Neural cell (in vitro differentiated cells): ENCODE measurements at regions not wholly inside any gene's neighbourhood (a gene's known extent, or its start where the extent isn't known, plus 50 kb on each side); places are given as distances from the start of the nearest gene placed in this dataset.

Experiments
- H2AFZ ChIP-seq: fragments of 200-600, 300-800 bp; sonication (generic), shearing (Covaris generic); 2 replicates; pipeline ENCODE4 v1.6.0; 2014; ENCODE audit warnings: low read depth, mild to moderate bottlenecking, antibody characterized with exemption, low read length, moderate library complexity
- H3F3A ChIP-seq: fragments of 200-600 bp; shearing (Covaris generic); 2 replicates; pipeline ENCODE4 v1.6.1; 2016; ENCODE audit warnings: mild to moderate bottlenecking, moderate library complexity, mixed read lengths, antibody characterized with exemption, low read length; ENCODE audit not compliant: insufficient read depth, poor library complexity, severe bottlenecking
- H3K27ac ChIP-seq: fragments of 200-600, 300-800 bp; sonication (generic), shearing (Covaris generic); 2 replicates; pipeline ENCODE4 v1.5.1; 2014; ENCODE audit warnings: mild to moderate bottlenecking, low read length, moderate library complexity
- H3K27me3 ChIP-seq: fragments of 300-800, 200-600 bp; sonication (generic), shearing (Covaris generic); 2 replicates; pipeline ENCODE4 v1.6.0; 2014; ENCODE audit warnings: mild to moderate bottlenecking, low read depth, low read length, moderate library complexity; ENCODE audit not compliant: insufficient read depth
- H3K36me3 ChIP-seq: fragments of 300-800, 200-600 bp; sonication (generic), shearing (Covaris generic); 2 replicates; pipeline ENCODE4 v1.5.1; 2014; ENCODE audit warnings: mild to moderate bottlenecking, antibody characterized with exemption, low read length, moderate library complexity; ENCODE audit not compliant: insufficient read depth
- H3K4me2 ChIP-seq: fragments of 300-800, 200-600 bp; sonication (generic), shearing (Covaris generic); 2 replicates; pipeline ENCODE4 v1.6.0; 2014; ENCODE audit warnings: mild to moderate bottlenecking, low read length
- H3K4me3 ChIP-seq: fragments of 300-800, 200-600 bp; sonication (generic), shearing (Covaris generic); 2 replicates; pipeline ENCODE4 v1.5.1; 2014; ENCODE audit warnings: mild to moderate bottlenecking, low read length, moderate library complexity
- H3K79me2 ChIP-seq: fragments of 200-600 bp; shearing (Covaris generic); replicated peaks from 2 replicates; pipeline ENCODE4 v1.6.0; 2014; ENCODE audit warnings: mild to moderate bottlenecking, low read length, moderate library complexity; ENCODE audit not compliant: insufficient read depth
- H3K9ac ChIP-seq: fragments of 300-800, 200-600 bp; sonication (generic), shearing (Covaris generic); 2 replicates; pipeline ENCODE4 v1.6.1; 2016; ENCODE audit warnings: mild to moderate bottlenecking, low read length, mixed read lengths
- H3K9me2 ChIP-seq: fragments of 200-600 bp; shearing (Covaris generic); 2 replicates; pipeline ENCODE4 v1.6.1; 2016; ENCODE audit warnings: mild to moderate bottlenecking, low read length, mixed read lengths; ENCODE audit not compliant: insufficient read depth
- H3K9me3 ChIP-seq: fragments of 200-600, 300-800 bp; sonication (generic), shearing (Covaris generic); 2 replicates; pipeline ENCODE4 v1.6.1; 2016; ENCODE audit warnings: mild to moderate bottlenecking, mixed run types, low read length, moderate library complexity, mixed read lengths
- H4K20me1 ChIP-seq: fragments of 200-600 bp; shearing (Covaris generic); 2 replicates; pipeline ENCODE4 v1.6.1; 2016; ENCODE audit warnings: mild to moderate bottlenecking, mixed run types; ENCODE audit not compliant: insufficient read depth
- CTCF ChIP-seq: fragments of 450-650 bp; IDR thresholded peaks from 2 replicates; pipeline ENCODE4 v1.5.1; 2014; ENCODE audit warnings: antibody characterized with exemption, mild to moderate bottlenecking, moderate library complexity; ENCODE audit not compliant: poor library complexity, severe bottlenecking
- EP300 ChIP-seq: fragments of 450-650 bp; conservative IDR thresholded peaks from 2 replicates; pipeline ENCODE4 v1.6.1; 2014; ENCODE audit warnings: antibody characterized with exemption, mild to moderate bottlenecking, moderate library complexity; ENCODE audit not compliant: poor library complexity, severe bottlenecking
- EZH2 ChIP-seq: fragments of 200-600, 300-800 bp; shearing (Covaris generic), sonication (generic); IDR thresholded peaks from 2 replicates; pipeline ENCODE4 v1.6.1; 2014; ENCODE audit warnings: antibody characterized with exemption, low read length, borderline replicate concordance, mild to moderate bottlenecking; ENCODE audit not compliant: insufficient read depth, poor library complexity, severe bottlenecking
- MXI1 ChIP-seq: fragments of 450-650 bp; conservative IDR thresholded peaks from 2 replicates; pipeline ENCODE4 v1.6.1; 2014; ENCODE audit warnings: antibody characterized with exemption, mild to moderate bottlenecking; ENCODE audit not compliant: poor library complexity, severe bottlenecking
- POLR2AphosphoS5 ChIP-seq: IDR thresholded peaks from 2 replicates; pipeline ENCODE4 v1.6.1; 2012
- RAD21 ChIP-seq: fragments of 450-650 bp; conservative IDR thresholded peaks from 2 replicates; pipeline ENCODE4 v1.6.1; 2014; ENCODE audit warnings: antibody characterized with exemption, mild to moderate bottlenecking, moderate library complexity
- SMC3 ChIP-seq: fragments of 450-650 bp; conservative IDR thresholded peaks from 2 replicates; pipeline ENCODE4 v1.6.1; 2014; ENCODE audit warnings: antibody characterized with exemption, mild to moderate bottlenecking, moderate library complexity; ENCODE audit not compliant: poor library complexity
- TAF1 ChIP-seq: IDR thresholded peaks from 2 replicates; pipeline ENCODE4 v1.6.1; 2012; ENCODE audit warnings: low read depth
- TF ChIP-seq, protein P1 (sequence below): IDR thresholded peaks from 2 replicates; pipeline ENCODE4 v1.6.1; 2012; ENCODE audit warnings: borderline replicate concordance

DNA sequence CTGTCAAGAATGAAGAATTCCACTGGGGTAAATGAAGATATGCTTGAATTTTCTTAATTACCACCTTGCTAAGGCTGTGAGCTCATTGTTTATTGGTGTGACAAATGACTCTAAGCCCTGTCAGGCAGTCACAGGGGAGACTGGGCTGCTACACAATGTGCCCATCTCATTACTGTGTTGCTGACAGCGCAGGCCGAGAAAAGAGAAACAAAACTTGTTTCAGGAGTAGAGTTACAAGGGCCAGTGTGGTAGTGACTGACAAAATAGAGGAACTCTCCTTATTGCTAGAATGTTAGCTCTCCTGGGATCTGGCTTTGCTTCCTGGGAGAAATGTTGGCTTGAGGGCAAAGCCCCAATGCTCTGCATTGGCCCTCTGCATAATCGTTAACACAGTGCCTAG, 130.4 kb upstream of the CRBN start:
- Histone ChIP-seq H3K27ac (no peak overlapping the region), H3K27me3 (no peaks in the 10 kb centered on the region), H3K79me2 (no peaks in the 10 kb centered on the region), H3K4me2 (no peak overlapping the region), H3K9me2 (no peaks in the 10 kb centered on the region), H2AFZ (no peak overlapping the region), H4K20me1 (no peaks in the 10 kb centered on the region), H3F3A (no peaks in the 10 kb centered on the region), H3K9ac (no peak overlapping the region), H3K4me3 (no peak overlapping the region), H3K36me3 (no peaks in the 10 kb centered on the region), H3K9me3 (no peaks in the 10 kb centered on the region)
- TF ChIP-seq TAF1 (no peak), MXI1 (no peak), EZH2 (no peak), SMC3 (no peak), EP300 (no peak), POLR2AphosphoS5 (no peak), RAD21 (no peak), CTCF (no peak)
- TF ChIP-seq, protein P1, sequence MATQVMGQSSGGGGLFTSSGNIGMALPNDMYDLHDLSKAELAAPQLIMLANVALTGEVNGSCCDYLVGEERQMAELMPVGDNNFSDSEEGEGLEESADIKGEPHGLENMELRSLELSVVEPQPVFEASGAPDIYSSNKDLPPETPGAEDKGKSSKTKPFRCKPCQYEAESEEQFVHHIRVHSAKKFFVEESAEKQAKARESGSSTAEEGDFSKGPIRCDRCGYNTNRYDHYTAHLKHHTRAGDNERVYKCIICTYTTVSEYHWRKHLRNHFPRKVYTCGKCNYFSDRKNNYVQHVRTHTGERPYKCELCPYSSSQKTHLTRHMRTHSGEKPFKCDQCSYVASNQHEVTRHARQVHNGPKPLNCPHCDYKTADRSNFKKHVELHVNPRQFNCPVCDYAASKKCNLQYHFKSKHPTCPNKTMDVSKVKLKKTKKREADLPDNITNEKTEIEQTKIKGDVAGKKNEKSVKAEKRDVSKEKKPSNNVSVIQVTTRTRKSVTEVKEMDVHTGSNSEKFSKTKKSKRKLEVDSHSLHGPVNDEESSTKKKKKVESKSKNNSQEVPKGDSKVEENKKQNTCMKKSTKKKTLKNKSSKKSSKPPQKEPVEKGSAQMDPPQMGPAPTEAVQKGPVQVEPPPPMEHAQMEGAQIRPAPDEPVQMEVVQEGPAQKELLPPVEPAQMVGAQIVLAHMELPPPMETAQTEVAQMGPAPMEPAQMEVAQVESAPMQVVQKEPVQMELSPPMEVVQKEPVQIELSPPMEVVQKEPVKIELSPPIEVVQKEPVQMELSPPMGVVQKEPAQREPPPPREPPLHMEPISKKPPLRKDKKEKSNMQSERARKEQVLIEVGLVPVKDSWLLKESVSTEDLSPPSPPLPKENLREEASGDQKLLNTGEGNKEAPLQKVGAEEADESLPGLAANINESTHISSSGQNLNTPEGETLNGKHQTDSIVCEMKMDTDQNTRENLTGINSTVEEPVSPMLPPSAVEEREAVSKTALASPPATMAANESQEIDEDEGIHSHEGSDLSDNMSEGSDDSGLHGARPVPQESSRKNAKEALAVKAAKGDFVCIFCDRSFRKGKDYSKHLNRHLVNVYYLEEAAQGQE, result no peak

DNA sequence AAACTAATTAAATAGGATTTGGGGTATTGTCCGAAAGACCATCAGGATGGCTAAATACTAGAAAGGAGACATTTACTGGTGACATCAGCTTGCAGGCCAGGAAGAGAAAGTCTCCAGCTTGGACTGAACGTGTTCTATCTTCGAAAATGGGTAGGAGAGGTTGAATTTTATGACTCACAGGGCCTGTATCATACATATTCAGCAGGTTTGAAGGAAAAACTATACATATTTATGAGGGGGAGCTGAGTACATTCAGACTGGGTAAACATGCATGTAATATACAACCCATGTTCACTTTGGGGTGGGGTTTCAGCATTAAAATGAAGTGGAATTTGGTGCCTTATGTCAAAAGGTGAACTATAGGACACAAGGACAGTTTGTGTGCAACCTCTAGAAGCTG, 129.3 kb upstream of the CRBN start:
- Histone ChIP-seq H3K4me2 (no peak overlapping the region), H3K27ac (no peak overlapping the region), H3K9me3 (no peaks in the 10 kb centered on the region), H3K9me2 (no peaks in the 10 kb centered on the region), H2AFZ (no peak overlapping the region), H3K36me3 (no peaks in the 10 kb centered on the region), H3F3A (no peaks in the 10 kb centered on the region), H4K20me1 (no peaks in the 10 kb centered on the region), H3K4me3 (no peak overlapping the region), H3K79me2 (no peaks in the 10 kb centered on the region), H3K27me3 (no peaks in the 10 kb centered on the region), H3K9ac (no peak overlapping the region)
- no peak for TF ChIP-seq SMC3
- TF ChIP-seq EP300, result no peak
- no peak for TF ChIP-seq CTCF
- no peak for TF ChIP-seq POLR2AphosphoS5
- no peak for TF ChIP-seq TAF1
- no peak for TF ChIP-seq MXI1
- TF ChIP-seq RAD21, result no peak
- no peak for TF ChIP-seq EZH2
- TF ChIP-seq, protein P1, result no peak
